ENCODE measurements at regions not wholly inside any gene's neighbourhood (a gene's known extent, or its start where the extent isn't known, plus 50 kb on each side); places are given as distances from the start of the nearest gene placed in this dataset.

GRCh38 chr6:68473433-68474210, 161.5 kb upstream of the ADGRB3 start:
- DNase-seq (no peak), ATAC-seq (ENCODE audit: low read depth) (no peak)
- no peaks in the 10 kb centered on the region for H3K36me3 Mint-ChIP-seq
- no peaks in the 10 kb centered on the region for H3K27me3 Mint-ChIP-seq
- H3K4me3 Mint-ChIP-seq: no peak overlapping the region
- H3K9me3 Mint-ChIP-seq: peaks cover 1% of the 10 kb centered on the region
- POLR2A ChIA-PET: no interaction called here
- H3K4me1 Mint-ChIP-seq: no peaks in the 10 kb centered on the region
- H3K27ac Mint-ChIP-seq: no peak overlapping the region

- Mint-ChIP-seq H3K4me1 (no peaks in the 10 kb centered on the region), H3K4me3 (no peak overlapping the region), H3K9me3 (no peaks in the 10 kb centered on the region), H3K36me3 (no peaks in the 10 kb centered on the region), H3K27me3 (no peaks in the 10 kb centered on the region), H3K27ac (no peak overlapping the region)
- DNase-seq (no peak), ATAC-seq (ENCODE audit: low read depth) (no peak)
- POLR2A ChIA-PET: no interaction called here
Observed at GRCh38 chr6:68468244-68468884, 166.7 kb upstream of the ADGRB3 start.

- ATAC-seq (ENCODE audit: low read depth) (no peak), DNase-seq (no peak)
- Mint-ChIP-seq H3K4me1 (no peaks in the 10 kb centered on the region), H3K4me3 (no peak overlapping the region), H3K27ac (no peak overlapping the region), H3K27me3 (no peaks in the 10 kb centered on the region), H3K36me3 (no peaks in the 10 kb centered on the region), H3K9me3 (peaks cover 9% of the 10 kb centered on the region)
- POLR2A ChIA-PET: no interaction called here
Observed at GRCh38 chr6:68458447-68458846, 176.6 kb upstream of the ADGRB3 start.

GRCh38 chr6:68447112-68447511, 188.0 kb upstream of the ADGRB3 start:
- H3K36me3 Mint-ChIP-seq: no peaks in the 10 kb centered on the region
- ATAC-seq (ENCODE audit: low read depth) (no peak), DNase-seq (no peak)
- POLR2A ChIA-PET: no interaction called here
- H3K9me3 Mint-ChIP-seq: peaks cover 2% of the 10 kb centered on the region
- no peak overlapping the region for H3K27ac Mint-ChIP-seq
- H3K27me3 Mint-ChIP-seq: no peaks in the 10 kb centered on the region
- no peaks in the 10 kb centered on the region for H3K4me1 Mint-ChIP-seq
- no peak overlapping the region for H3K4me3 Mint-ChIP-seq

- ATAC-seq (ENCODE audit: low read depth) (no peak), DNase-seq (no peak)
- no peaks in the 10 kb centered on the region for H3K9me3 Mint-ChIP-seq
- no peak overlapping the region for H3K27ac Mint-ChIP-seq
- no peaks in the 10 kb centered on the region for H3K36me3 Mint-ChIP-seq
- H3K4me1 Mint-ChIP-seq: no peaks in the 10 kb centered on the region
- POLR2A ChIA-PET: no interaction called here
- H3K4me3 Mint-ChIP-seq: no peak overlapping the region
- H3K27me3 Mint-ChIP-seq: no peaks in the 10 kb centered on the region
Observed at GRCh38 chr6:68445926-68446325, 189.2 kb upstream of the ADGRB3 start.

- no peak for DNase-seq
- no peak for ATAC-seq (ENCODE audit: low read depth)
- H3K27ac Mint-ChIP-seq: no peak overlapping the region
- no peaks in the 10 kb centered on the region for H3K4me1 Mint-ChIP-seq
- no peaks in the 10 kb centered on the region for H3K27me3 Mint-ChIP-seq
- no peaks in the 10 kb centered on the region for H3K9me3 Mint-ChIP-seq
- POLR2A ChIA-PET: no interaction called here
- no peaks in the 10 kb centered on the region for H3K36me3 Mint-ChIP-seq
- H3K4me3 Mint-ChIP-seq: no peak overlapping the region
Observed at GRCh38 chr6:68443704-68444103, 191.4 kb upstream of the ADGRB3 start.

- no peaks in the 10 kb centered on the region for H3K27me3 Mint-ChIP-seq
- no peaks in the 10 kb centered on the region for H3K36me3 Mint-ChIP-seq
- H3K4me1 Mint-ChIP-seq: no peaks in the 10 kb centered on the region
- H3K4me3 Mint-ChIP-seq: no peak overlapping the region
- peaks cover 4% of the 10 kb centered on the region for H3K9me3 Mint-ChIP-seq
- DNase-seq (no peak), ATAC-seq (ENCODE audit: low read depth) (no peak)
- H3K27ac Mint-ChIP-seq: no peak overlapping the region
- POLR2A ChIA-PET: no interaction called here
Observed at GRCh38 chr6:68427630-68428029, 207.5 kb upstream of the ADGRB3 start.

- no peaks in the 10 kb centered on the region for H3K27me3 Mint-ChIP-seq
- H3K27ac Mint-ChIP-seq: no peak overlapping the region
- no peaks in the 10 kb centered on the region for H3K36me3 Mint-ChIP-seq
- DNase-seq (no peak), ATAC-seq (ENCODE audit: low read depth) (no peak)
- no peaks in the 10 kb centered on the region for H3K4me1 Mint-ChIP-seq
- H3K9me3 Mint-ChIP-seq: no peaks in the 10 kb centered on the region
- POLR2A ChIA-PET: no interaction called here
- H3K4me3 Mint-ChIP-seq: no peak overlapping the region
Observed at GRCh38 chr6:68410021-68410420, 225.1 kb upstream of the ADGRB3 start.

- Mint-ChIP-seq H3K4me3 (no peak overlapping the region), H3K9me3 (peaks cover 3% of the 10 kb centered on the region)
Observed at GRCh38 chr6:68400396-68400795, 234.7 kb upstream of the ADGRB3 start.

GRCh38 chr6:68391953-68392352, 243.1 kb upstream of the ADGRB3 start:
- POLR2A ChIA-PET: no interaction called here
- DNase-seq: no peak
- H3K27ac Mint-ChIP-seq: no peak overlapping the region
- H3K4me1 Mint-ChIP-seq: no peaks in the 10 kb centered on the region
- ATAC-seq (ENCODE audit: low read depth): no peak
- no peaks in the 10 kb centered on the region for H3K36me3 Mint-ChIP-seq
- H3K9me3 Mint-ChIP-seq: no peaks in the 10 kb centered on the region
- no peaks in the 10 kb centered on the region for H3K27me3 Mint-ChIP-seq
- H3K4me3 Mint-ChIP-seq: no peak overlapping the region

More at GRCh38 chr6:68400396-68400795, 234.7 kb upstream of the ADGRB3 start:
- Mint-ChIP-seq H3K27ac (no peak overlapping the region), H3K27me3 (no peaks in the 10 kb centered on the region), H3K4me1 (no peaks in the 10 kb centered on the region), H3K36me3 (no peaks in the 10 kb centered on the region)
- ATAC-seq (ENCODE audit: low read depth) (no peak), DNase-seq (no peak)
- POLR2A ChIA-PET: no interaction called here

GRCh38 chr6:68372991-68373390, 262.1 kb upstream of the ADGRB3 start:
- Mint-ChIP-seq H3K4me1 (no peaks in the 10 kb centered on the region), H3K27me3 (no peaks in the 10 kb centered on the region), H3K27ac (no peak overlapping the region), H3K4me3 (no peak overlapping the region), H3K36me3 (no peaks in the 10 kb centered on the region), H3K9me3 (no peaks in the 10 kb centered on the region)
- ATAC-seq (ENCODE audit: low read depth) (no peak), DNase-seq (no peak)
- POLR2A ChIA-PET: no interaction called here

- Mint-ChIP-seq H3K27ac (no peak overlapping the region), H3K36me3 (no peaks in the 10 kb centered on the region), H3K27me3 (no peaks in the 10 kb centered on the region), H3K4me3 (no peak overlapping the region), H3K9me3 (peaks cover 2% of the 10 kb centered on the region), H3K4me1 (no peaks in the 10 kb centered on the region)
- ATAC-seq (ENCODE audit: low read depth) (no peak), DNase-seq (no peak)
- POLR2A ChIA-PET: no interaction called here
Observed at GRCh38 chr6:68368845-68369244, 266.2 kb upstream of the ADGRB3 start.

GRCh38 chr6:68364271-68364805, 270.7 kb upstream of the ADGRB3 start:
- H3K9me3 Mint-ChIP-seq: peaks cover 9% of the 10 kb centered on the region
- H3K27me3 Mint-ChIP-seq: no peaks in the 10 kb centered on the region

GRCh38 chr6:68343901-68344300, 291.2 kb upstream of the ADGRB3 start:
- POLR2A ChIA-PET: no interaction called here
- H3K27ac Mint-ChIP-seq: no peak overlapping the region
- no peak for ATAC-seq (ENCODE audit: low read depth)
- H3K9me3 Mint-ChIP-seq: no peaks in the 10 kb centered on the region
- H3K4me1 Mint-ChIP-seq: no peaks in the 10 kb centered on the region
- no peaks in the 10 kb centered on the region for H3K27me3 Mint-ChIP-seq
- H3K36me3 Mint-ChIP-seq: no peaks in the 10 kb centered on the region
- no peak overlapping the region for H3K4me3 Mint-ChIP-seq
- DNase-seq: no peak

More at GRCh38 chr6:68364271-68364805, 270.7 kb upstream of the ADGRB3 start:
- POLR2A ChIA-PET: no interaction called here
- no peak overlapping the region for H3K4me3 Mint-ChIP-seq
- ATAC-seq (ENCODE audit: low read depth) (no peak), DNase-seq (no peak)
- no peak overlapping the region for H3K27ac Mint-ChIP-seq
- no peaks in the 10 kb centered on the region for H3K4me1 Mint-ChIP-seq
- H3K36me3 Mint-ChIP-seq: no peaks in the 10 kb centered on the region
